Right ventricle myocardium inferior (tissue), 1 donor: ENCODE measurements at regions not wholly inside any gene's neighbourhood (a gene's known extent, or its start where the extent isn't known, plus 50 kb on each side); places are given as distances from the start of the nearest gene placed in this dataset.
A peak's percentile ranks its signal among the peaks of the same experiment; 100 is the strongest.

ENCODE experiments used
- ATAC-seq: fragments of 200-7000 bp; cut with Tn5 transposase; one replicate; pipeline ENCODE4 v1.9.1; 2020; ENCODE audit warnings: mild to moderate bottlenecking, moderate library complexity
- DNase-seq: peaks from one replicate; pipeline ENCODE4 v3.0.0; 2021; ENCODE audit errors: missing footprints
- intact Hi-C: fragments of 100-400 bp; cut with DNase I; formaldehyde crosslinking; loops from one replicate; pipeline ENCODE4 v1.11.0; 2022
- donor health status: DM: no; HTN: yes; CAD: no; lungs with severe emphysema.

DNA sequence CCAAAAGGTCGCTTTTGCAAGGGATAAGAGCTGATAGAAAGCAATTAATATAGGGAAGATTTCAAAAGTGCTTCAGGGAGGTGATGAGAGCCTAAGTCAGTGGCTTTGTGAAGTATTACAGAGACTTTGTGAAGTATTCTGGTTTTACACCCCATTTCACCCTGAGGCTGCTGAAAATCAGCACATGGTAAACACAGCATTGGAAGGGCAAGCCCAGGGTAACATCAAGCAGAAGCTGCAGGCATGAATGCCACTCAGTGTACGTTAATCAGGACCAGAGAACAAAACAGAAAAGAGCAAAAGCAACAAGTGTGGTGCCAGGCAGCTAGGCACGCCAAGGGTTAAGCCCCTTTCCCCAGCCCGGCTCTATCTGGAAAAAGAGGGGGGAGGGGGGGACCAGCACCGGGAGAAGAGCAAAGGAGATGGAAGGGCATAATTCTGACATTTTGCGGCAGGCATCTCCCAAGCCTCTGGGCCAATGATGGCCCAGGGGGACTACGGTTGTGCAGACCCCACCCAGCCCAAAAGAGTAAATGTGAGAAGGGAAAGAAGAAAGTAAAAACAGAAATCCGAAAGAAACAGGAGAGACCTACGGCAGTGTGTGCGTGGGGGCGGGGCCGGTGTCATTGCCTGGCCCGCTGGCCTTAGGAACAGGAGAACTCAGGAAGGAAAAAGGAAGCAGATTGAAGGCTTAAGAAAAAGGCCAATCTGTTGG, 58.9 kb downstream of the DHRS2 start:
- intact Hi-C loops = no loop called here
- DNase-seq (peak; percentile 59), ATAC-seq (peak; percentile 47)

DNA sequence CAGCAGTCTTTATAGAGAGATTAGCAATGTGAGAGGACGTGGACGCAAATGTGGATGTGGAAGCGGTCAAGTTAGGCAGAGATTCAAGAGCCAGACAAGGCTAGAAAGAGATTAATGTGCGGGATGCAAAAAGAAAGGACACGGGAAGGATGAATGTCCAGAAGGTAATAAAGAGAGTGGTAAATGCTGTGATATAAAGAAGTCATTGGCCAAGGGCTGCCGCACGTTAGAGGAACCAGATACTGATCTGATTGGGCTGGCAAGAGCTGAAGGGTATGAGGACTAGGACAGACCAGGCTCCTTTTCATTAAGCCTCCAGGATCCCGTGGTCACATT, 59.5 kb downstream of the DHRS2 start:
- DNase-seq = no peak
- intact Hi-C loops = no loop called here
- ATAC-seq = no peak

DNA sequence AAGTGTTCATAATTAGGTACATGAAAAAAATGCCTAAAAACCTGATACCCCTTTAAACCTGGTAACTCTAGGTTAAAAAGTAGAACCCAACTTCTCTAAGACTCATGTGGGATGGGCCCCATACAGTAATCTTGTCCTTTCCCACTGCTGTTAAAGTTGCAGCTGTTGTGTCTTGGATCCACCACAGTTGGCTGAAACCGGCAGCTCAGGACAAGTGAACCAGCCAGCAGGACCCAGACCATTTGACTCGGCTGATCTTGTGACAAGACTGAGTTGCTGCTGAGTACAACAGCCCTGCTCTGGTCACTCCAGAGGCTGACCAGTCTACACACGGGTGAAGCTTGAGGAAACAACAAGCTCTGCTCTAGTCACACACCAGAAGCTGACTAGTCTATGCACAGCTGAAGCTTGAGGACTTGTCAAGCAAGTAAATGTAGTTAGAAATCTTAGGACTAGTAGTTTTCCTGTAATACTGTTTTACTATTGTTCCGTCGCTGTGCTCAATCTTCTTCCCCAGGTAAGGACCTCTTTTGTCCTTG, 60.6 kb downstream of the DHRS2 start:
- intact Hi-C loops = no loop called here
- ATAC-seq = no peak
- no peak for DNase-seq

DNA sequence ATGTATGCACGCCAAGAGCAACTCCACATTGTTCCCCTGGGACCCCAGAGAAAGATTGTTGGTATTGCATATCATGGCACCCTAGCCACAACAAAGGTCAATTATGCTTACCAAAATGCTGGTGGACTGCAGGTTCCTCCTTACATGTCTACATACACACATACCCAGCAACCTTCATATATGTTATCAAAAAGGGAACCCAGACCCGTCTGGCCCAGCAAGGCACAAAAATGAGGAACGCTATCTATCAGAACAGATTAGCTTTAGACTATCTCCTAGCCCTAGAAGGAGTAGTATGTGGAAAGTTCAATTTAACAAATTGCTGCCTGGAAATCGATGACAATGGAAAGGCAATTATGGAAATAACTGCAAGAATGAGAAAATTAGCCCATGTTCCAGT, 61.5 kb downstream of the DHRS2 start:
- ATAC-seq (no peak), DNase-seq (no peak)
- intact Hi-C loops = no loop called here

DNA sequence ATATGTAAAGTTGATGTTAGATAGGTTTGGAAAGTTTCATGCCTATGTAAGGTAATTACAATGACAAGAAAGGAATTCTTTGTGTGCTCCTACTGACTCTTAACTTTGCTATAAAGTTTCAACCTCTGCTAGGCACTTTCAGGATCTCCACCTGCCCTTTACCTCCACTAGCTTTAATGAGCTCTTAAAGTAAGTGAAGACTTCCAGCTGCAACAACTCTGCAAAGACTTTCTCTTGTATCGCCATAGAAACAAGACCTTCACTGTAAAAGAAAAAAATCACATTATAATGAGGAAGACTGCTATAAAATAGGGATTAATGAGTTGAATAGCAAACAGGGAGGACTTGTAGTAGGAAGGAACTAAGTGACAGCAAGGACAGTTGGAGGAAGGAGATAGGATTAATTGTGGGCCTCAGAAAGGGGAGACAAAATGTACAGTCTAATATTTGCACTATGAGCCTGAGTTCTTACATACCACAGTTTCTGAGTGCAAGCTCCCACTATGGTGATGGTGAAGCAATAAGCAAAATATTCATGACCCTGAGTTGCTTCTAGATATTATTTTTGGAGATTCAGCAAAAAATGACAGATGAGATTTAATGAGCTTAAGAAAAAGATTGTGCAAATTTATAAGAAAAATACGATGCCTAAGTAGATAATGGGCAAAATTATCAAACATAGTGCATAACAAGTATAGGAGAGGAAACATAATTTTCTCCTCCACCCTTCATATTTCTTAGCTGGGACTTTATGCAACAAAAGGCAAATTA, 66.7 kb downstream of the DHRS2 start:
- DNase-seq = no peak
- intact Hi-C loops = no loop called here
- no peak for ATAC-seq

DNA sequence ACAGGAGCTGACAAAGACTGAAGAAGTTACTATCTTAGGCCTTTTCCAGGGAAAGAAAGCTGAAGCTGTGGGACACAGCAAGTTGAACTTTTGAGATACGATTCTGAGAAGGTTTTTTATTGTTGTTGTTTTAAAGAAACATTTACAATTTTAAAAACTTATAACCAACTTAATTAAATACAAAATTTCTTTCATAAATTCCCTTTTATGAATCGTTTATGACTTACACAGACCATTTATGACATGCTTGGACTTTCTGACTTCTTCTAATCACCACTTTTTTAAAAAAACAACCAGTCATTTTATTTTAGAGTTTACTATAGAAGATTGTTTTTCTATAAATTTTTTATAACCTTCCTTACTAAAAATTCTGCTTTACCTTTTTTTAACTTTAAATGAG, 68.7 kb downstream of the DHRS2 start:
- intact Hi-C loops = no loop called here
- ATAC-seq (no peak), DNase-seq (no peak)

DNA sequence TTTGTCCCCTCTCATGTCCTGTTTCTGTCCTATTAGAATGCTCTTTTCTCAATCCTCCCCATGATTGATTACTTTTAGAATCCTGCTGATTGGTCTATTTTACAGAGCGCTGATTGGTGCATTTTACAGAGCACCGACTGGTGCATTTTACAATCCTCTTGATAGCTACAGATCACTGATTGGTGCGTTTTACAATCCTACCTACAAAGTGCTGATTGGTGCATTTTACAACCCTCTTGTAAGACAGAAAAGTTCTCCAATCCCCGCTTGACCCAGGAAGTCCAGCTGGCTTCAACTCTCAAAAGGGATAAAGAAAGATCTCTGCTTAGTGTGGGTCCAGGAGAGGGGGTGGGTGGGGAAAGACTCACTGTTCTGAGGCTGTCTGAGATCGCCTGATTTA, 71.3 kb downstream of the DHRS2 start:
- intact Hi-C loops = no loop called here
- DNase-seq = no peak
- ATAC-seq = no peak

DNA sequence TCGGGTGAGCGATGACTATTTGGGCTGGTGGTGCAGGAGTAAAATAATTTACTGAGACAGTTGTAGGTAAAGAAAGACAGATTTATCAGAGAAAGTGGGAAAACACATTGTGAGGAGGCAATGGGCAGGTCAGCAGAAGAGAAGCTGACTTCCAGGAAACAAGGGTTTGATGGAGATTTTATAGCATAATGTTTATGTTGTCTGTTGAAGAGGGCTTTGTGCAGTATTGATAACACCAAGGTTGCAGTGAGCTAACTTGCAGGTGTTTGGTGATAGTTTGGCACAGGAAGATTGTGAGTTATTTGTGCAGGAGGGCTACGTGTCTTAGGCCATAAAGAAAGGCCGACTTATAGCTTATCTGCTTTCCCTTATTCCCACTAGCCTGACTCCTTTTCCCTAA, 72.2 kb downstream of the DHRS2 start:
- no peak for ATAC-seq

DNA sequence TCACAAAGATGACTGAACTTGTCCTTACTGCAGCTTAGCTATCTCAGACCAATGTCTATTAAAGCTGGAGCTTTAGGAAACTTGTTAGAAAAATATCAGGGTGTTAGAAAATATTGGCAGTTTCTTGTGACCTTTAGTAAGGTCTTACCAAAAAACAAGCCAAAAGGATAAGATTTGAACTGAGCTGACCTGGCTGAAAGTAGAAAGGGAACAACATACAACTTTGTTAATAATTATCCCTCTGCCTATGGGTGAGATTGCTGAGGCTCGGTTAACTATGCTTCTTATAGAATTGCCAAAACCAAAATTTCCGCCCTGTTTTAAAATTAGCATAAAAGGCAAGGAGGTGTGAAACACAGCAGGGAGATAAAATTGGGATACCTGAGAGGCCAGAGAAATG, 73.8 kb downstream of the DHRS2 start:
- ATAC-seq (no peak), DNase-seq (no peak)
- intact Hi-C loops = no loop called here

More for the DNA sequence above, 72.2 kb downstream of the DHRS2 start:
- no peak for DNase-seq
- intact Hi-C loops = no loop called here

DNA sequence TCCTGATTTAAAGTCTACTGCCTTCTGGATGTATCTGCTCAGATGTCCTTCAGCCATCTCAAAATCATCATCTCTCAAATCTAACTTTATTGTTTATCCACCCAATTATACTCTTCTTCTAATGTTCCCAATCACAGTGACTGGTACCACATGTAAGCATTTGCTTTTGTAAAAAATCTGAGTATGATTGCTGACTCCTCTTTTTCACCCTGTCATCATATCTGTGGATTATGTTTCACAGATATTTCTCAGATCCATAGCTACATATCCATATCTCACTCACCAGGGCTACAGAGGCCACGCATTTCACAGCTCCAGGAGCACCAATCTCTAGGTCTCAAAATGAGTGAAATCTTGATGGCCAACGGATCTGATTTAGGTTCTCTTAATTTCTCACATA, 76.1 kb downstream of the DHRS2 start:
- intact Hi-C loops = no loop called here
- ATAC-seq (no peak), DNase-seq (no peak)

DNA sequence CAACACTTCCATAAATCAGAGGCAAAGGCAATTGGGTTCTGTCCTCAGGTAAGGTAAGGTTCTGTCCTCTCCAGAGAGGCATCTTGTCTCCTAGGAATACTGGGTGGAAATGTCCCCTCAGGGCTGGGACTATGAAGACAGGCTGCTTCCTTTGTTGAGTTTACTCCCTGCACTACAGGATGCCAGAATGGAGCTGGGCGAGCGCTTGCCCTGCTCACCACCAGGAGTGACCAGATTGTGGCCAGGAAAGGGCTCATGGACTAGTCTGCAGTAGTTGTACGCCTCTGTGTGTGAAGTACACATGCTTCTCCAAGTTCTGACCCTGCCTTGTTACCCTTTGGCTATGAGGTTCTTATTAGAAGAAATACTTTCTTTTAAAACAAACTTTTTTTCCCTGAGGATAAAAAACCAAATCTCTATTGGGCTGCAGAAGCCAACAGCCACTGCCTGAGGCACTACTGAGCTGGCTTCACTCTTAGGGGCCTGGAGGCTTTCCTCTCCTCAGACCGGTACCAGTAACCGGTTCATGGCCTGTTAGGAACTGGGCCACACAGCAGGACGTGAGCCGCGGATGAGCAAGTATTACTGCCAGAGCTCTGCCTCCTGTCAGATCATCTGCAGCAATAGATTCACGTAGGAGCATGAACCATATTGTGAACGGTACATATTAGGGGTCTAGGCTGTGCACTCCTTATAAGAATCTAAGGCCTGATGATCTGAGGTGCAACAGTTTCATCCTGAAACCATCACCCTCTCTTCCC, 83.2 kb downstream of the DHRS2 start:
- intact Hi-C loops = no loop called here
- DNase-seq (no peak), ATAC-seq (no peak)

DNA sequence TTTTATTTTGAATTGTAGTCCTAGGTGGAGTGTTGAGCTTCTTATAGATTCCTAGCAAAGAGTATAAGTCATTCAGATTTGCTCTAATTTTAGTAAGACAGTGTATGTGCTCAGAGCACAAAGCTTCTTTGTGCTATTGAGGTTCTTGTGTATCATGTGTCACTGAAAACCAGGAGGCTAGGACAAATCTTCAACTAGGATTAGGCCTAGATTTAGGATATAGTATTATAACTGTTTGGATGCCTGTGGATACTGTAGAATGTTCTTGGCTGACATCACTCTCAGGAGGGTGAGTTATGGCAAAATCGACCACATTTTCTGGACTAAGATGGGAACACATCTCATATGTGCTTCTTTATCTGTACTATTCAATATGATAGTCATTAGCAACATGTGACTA, 86.5 kb downstream of the DHRS2 start:
- DNase-seq (no peak), ATAC-seq (no peak)
- intact Hi-C loops = loop anchor here (10.0 kb wide), 1 partner anchor 202 kb away; no protein-coding TSS in a partner anchor

DNA sequence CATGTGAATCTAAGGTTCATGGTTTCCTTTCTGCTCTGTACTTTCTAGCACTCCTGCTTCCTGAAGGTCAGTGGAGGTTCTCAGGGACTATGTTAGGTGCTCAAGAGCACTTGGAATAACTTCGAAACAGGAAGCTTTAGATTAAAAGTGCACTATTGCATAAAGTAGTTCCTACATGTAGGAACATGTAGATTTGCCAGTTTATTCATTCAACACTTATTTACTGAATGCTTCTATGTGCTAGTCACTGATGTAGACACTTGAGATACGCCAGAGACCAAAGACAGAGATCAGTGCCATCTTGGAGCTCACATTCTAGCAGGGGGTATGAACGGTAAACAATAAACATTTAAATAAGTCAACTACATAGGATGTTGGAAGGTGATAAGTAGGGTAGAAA, 87.7 kb downstream of the DHRS2 start:
- DNase-seq (no peak), ATAC-seq (no peak)
- intact Hi-C loops = loop anchor here (10.0 kb wide), 1 partner anchor 201 kb away; no protein-coding TSS in a partner anchor

DNA sequence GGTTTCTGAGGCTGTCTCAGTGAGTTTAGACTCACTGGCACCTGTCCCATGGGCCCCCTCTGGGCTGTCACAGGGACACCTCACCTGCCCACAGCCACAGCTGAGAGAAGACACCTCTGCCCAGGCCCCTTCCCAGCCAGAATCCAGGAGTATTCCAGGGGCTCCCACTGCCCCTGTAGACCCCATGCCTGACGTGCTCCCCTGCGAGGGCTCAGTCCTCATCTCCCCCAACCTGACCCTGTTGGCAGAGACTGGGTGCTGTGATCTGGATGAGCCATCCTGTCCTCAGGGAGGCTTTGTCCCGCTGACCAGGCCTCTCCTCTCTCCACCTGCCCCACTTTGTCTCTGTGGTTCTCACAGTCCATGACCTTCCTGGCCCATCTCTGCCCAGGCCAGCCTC, 89.4 kb downstream of the DHRS2 start:
- intact Hi-C loops = loop anchor here (10.0 kb wide), 1 partner anchor 199 kb away; no protein-coding TSS in a partner anchor
- ATAC-seq = no peak
- no peak for DNase-seq

DNA sequence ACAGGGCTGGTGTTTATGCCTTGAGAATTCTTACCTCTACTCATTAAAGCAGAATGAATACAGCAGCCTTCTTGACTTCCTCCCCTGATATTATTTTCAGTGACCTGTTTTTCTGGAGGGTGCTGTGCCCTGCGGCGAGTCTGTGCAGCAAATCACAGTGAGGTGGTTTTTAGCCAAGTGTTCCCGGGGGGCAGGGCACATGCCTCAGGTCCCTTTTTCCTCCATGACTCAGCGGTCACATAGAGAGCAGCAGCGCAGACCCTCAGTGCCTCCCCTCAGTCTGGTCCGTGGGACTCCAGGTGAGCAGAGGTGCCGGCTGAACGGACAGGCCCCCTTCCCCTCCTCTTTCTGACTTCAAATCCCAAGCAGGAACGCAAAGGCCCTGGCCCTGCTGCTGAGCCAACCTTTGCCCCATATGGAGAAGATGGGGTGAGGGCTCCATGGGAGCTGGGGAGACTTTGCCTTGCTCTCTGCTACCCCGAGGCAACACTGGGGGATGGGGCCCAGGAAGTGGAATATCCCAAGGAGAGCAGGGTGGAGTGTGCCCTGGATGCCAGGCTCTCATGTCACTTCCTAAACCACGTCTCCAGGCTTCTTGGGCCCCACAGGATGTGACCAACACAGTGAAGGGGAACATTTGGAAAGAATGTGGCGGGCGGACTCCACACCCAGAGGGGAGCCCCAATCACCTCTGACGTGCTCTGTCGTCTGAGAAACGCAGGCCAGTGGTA, 90.0 kb downstream of the DHRS2 start:
- DNase-seq (no peak), ATAC-seq (no peak)
- intact Hi-C loops = loop anchor here (10.0 kb wide), 1 partner anchor 199 kb away; no protein-coding TSS in a partner anchor

DNA sequence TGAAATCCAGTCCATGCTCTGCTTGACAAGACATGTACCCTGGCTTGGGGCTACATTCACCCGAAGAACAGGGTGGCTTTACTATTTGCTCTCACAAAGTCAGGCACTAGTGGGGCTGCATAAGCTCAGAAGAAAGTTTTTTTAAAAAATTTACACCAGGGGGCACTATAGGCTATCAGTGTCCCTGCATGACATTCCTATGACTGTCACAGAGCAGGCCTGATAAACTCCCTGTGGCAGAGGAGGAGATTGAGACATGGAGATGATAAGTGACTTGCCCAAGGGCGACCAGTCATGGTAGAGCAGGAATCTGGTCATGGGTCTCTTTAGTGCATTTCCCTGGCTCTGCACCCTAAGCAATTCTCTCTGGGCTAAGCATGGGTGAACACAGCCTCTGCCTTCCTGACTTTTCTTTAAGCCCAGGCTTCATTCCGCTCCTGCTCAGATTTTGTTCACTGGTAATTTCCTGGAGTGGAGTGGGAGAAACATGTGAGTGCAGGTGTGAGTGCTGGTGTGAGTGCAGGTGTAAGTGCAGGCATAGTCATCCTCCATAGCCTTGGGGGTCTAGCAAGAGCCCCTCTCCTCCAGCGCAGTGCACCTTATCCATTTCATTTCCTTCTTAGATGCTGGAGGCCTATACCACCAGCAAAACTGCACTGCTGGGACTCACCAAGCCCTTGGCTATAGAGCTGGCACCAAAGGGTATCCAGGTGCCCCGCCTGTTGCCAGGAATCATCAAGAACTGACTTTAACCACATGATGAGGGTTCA, 91.6 kb downstream of the DHRS2 start:
- intact Hi-C loops = loop anchor here (10.0 kb wide), 1 partner anchor 197 kb away; no protein-coding TSS in a partner anchor
- DNase-seq = no peak
- ATAC-seq = peak; percentile 42

DNA sequence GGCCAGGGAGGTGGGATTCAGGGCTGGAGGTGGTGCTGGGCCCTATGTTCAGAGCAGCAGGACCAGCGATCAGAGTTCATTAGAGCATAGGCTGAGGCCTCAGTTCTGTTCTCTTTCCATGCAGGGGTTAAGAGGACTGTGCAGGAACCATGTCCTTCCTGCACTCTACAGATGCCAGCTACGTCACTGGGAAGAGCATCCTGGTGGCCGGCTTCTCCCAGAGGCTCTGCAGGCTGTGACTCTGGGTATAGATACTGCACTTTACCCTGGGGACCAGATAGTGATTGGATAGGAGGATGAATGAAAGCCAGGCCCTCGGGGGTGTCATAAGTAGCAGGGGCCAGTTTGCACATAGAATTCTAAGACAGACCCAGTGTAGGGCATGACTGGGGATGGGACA, 92.6 kb downstream of the DHRS2 start:
- DNase-seq (no peak), ATAC-seq (no peak)
- intact Hi-C loops = loop anchor here (10.0 kb wide), 1 partner anchor 196 kb away; no protein-coding TSS in a partner anchor
